ENCODE measurements at regions not wholly inside any gene's neighbourhood (a gene's known extent, or its start where the extent isn't known, plus 50 kb on each side); places are given as distances from the start of the nearest gene placed in this dataset.
"Not testable (repeated sequence)": the region's sequence is repeated elsewhere in the genome, so short reads cannot be mapped to it uniquely, and the experiment has no call there.

DNA sequence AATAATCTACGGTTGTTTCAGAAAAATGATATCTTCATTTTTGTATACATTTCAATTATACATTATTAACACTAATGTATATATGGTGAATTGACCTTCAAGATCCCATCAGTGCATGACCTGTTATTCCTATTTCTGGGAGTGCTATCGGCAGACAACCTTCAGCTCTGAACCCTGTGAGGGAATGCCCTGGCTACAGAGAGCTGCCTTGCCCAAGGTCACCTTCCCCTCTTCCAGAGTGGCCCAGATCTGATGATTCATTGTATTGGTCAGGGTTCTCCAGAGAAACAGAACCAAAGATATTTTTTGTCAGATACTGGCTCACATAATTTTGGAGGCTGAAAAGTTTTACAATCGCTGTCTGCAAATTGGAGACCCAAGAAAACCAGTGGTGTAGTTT lies 235.5 kb downstream of the ZNF92 start:
- H2AFZ ChIP-seq, result no peak overlapping the region
- H3K4me1 ChIP-seq (replicated peaks; ENCODE audit: insufficient read depth), result no peaks in the 10 kb centered on the region
- H3K4me3 ChIP-seq, result no peak overlapping the region
- H4K20me1 ChIP-seq (ENCODE audit: insufficient read depth), result no peaks in the 10 kb centered on the region
- no TSS peak for BruUV-seq (replicated peaks)
- H3K27me3 ChIP-seq (ENCODE audit: insufficient read depth, low read depth), result peaks cover 15% of the 10 kb centered on the region
- no peaks in the 10 kb centered on the region for H3K36me3 ChIP-seq (ENCODE audit: low read depth)
- no peak for DNase-seq
- H3K9me2 ChIP-seq (ENCODE audit: insufficient read depth), result no peaks in the 10 kb centered on the region
- intact Hi-C loops (cut with micrococcal nuclease; ENCODE audit: unreplicated experiment), result no loop called here
- H3K79me2 ChIP-seq (ENCODE audit: low read depth), result no peaks in the 10 kb centered on the region
- H3K27ac ChIP-seq, result no peak overlapping the region
- H3F3A ChIP-seq (ENCODE audit: insufficient read depth, low read depth), result no peaks in the 10 kb centered on the region
- no peaks in the 10 kb centered on the region for H3K9me3 ChIP-seq (ENCODE audit: insufficient read depth, low read depth)
- no peak for TF ChIP-seq EZH2 (IDR thresholded peaks at IDR 0.05; ENCODE audit: low read depth)
- TF ChIP-seq, protein P1, sequence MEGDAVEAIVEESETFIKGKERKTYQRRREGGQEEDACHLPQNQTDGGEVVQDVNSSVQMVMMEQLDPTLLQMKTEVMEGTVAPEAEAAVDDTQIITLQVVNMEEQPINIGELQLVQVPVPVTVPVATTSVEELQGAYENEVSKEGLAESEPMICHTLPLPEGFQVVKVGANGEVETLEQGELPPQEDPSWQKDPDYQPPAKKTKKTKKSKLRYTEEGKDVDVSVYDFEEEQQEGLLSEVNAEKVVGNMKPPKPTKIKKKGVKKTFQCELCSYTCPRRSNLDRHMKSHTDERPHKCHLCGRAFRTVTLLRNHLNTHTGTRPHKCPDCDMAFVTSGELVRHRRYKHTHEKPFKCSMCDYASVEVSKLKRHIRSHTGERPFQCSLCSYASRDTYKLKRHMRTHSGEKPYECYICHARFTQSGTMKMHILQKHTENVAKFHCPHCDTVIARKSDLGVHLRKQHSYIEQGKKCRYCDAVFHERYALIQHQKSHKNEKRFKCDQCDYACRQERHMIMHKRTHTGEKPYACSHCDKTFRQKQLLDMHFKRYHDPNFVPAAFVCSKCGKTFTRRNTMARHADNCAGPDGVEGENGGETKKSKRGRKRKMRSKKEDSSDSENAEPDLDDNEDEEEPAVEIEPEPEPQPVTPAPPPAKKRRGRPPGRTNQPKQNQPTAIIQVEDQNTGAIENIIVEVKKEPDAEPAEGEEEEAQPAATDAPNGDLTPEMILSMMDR (conservative IDR thresholded peaks at IDR 0.05), result no peak
- ChIA-PET CTCF (no interaction called here), POLR2A (ENCODE audit: unreplicated experiment) (no interaction called here)
- H3K4me2 ChIP-seq, result no peak overlapping the region

DNA sequence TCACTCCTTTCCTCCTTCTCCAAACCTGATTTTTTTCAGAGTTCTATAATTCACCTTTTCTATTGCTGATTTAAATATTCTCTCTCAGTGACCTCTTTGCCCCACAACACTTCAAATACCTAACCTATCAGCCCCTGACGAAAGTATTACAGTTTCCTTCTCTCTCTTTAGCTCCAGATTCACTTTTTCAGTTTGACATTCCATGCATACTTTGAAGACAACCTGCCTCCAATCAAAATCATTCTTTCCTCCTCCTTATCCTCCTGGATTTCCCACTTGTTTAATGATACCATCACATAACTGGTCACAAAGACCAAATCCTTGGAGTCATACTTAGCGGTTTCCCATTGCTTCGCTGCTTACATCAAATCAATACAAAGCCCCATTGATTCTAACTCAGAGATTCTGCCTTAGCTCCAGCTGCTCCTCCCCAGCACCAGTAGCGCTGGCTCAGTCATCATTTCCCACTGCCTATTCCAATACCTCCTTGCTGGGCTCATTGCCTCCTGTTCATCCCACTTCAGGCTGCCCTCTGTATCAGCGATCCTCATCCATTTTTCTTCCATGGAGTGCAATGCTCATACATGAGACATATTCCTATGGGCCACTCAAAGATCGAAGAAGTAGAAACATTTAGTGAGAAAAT lies 240.1 kb downstream of the ZNF92 start:
- H2AFZ ChIP-seq; H3K79me2 ChIP-seq (ENCODE audit: low read depth); H4K20me1 ChIP-seq (ENCODE audit: insufficient read depth); H3K9me3 ChIP-seq (ENCODE audit: insufficient read depth, low read depth); H3K4me3 ChIP-seq; H3F3A ChIP-seq (ENCODE audit: insufficient read depth, low read depth); H3K9me2 ChIP-seq (ENCODE audit: insufficient read depth); DNase-seq; BruUV-seq (replicated peaks); H3K36me3 ChIP-seq (ENCODE audit: low read depth); H3K4me1 ChIP-seq (replicated peaks; ENCODE audit: insufficient read depth); intact Hi-C loops (cut with micrococcal nuclease; ENCODE audit: unreplicated experiment); CTCF ChIA-PET; POLR2A ChIA-PET (ENCODE audit: unreplicated experiment); H3K4me2 ChIP-seq; H3K27me3 ChIP-seq (ENCODE audit: insufficient read depth, low read depth); H3K27ac ChIP-seq: not testable (repeated sequence)

DNA sequence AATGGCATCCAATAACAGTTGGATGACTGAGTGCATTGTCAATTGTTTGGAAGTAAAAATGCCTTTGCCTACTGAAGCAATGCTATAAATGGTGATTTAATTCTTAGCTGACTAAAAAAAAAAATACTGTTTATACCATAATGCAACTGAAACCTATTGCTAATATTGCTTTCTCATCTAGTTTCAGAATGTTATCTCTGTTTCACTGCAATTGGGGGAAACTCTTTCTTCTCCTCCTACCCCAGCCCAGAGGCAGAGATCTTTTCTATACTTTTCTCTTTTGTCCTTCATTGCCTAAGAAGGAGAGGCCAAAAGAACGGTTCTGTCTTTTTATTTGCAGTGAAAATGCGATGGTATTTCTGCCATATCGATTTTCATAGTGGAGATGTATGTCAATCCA lies 242.5 kb downstream of the ZNF92 start:
- CTCF ChIA-PET, result not testable (repeated sequence)

DNA sequence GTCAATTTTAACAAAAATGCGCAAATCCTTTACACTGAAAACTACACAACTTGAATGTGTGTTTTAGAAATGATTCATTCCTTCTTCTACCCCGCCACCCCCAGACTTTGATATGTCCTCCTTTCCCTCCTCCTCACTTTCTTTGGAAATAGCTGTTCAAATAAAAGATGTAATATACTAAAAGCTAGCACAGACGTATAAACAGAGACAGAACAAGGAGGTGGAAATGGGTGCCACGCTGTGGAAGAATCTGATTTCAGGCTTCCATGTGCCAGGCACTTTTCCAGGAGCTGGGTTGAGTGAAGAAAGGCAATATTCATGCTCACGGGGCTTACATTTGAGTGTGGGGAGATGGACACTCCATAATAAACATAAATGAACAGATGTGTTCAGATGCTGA lies 246.6 kb downstream of the ZNF92 start:
- H2AFZ ChIP-seq; H3K4me2 ChIP-seq; BruUV-seq (replicated peaks); H3K27ac ChIP-seq; POLR2A ChIA-PET (ENCODE audit: unreplicated experiment); H3K4me3 ChIP-seq; H3F3A ChIP-seq (ENCODE audit: insufficient read depth, low read depth); H3K9me2 ChIP-seq (ENCODE audit: insufficient read depth); H4K20me1 ChIP-seq (ENCODE audit: insufficient read depth); H3K36me3 ChIP-seq (ENCODE audit: low read depth); H3K4me1 ChIP-seq (replicated peaks; ENCODE audit: insufficient read depth); CTCF ChIA-PET; H3K79me2 ChIP-seq (ENCODE audit: low read depth); DNase-seq; intact Hi-C loops (cut with micrococcal nuclease; ENCODE audit: unreplicated experiment); H3K9me3 ChIP-seq (ENCODE audit: insufficient read depth, low read depth): not testable (repeated sequence)
- H3K27me3 ChIP-seq (ENCODE audit: insufficient read depth, low read depth), result peaks cover 23% of the 10 kb centered on the region

More for the DNA sequence above, 242.5 kb downstream of the ZNF92 start:
- H4K20me1 ChIP-seq (ENCODE audit: insufficient read depth); H3K79me2 ChIP-seq (ENCODE audit: low read depth); H3K4me1 ChIP-seq (replicated peaks; ENCODE audit: insufficient read depth); H3K27ac ChIP-seq; H3K4me3 ChIP-seq; H3K9me2 ChIP-seq (ENCODE audit: insufficient read depth); H2AFZ ChIP-seq; DNase-seq; H3K9me3 ChIP-seq (ENCODE audit: insufficient read depth, low read depth); H3K36me3 ChIP-seq (ENCODE audit: low read depth); H3F3A ChIP-seq (ENCODE audit: insufficient read depth, low read depth); H3K4me2 ChIP-seq; POLR2A ChIA-PET (ENCODE audit: unreplicated experiment); BruUV-seq (replicated peaks); intact Hi-C loops (cut with micrococcal nuclease; ENCODE audit: unreplicated experiment): not testable (repeated sequence)
- H3K27me3 ChIP-seq (ENCODE audit: insufficient read depth, low read depth), result peaks cover 15% of the 10 kb centered on the region

Data from PC-9 (cell line).